ENCODE measurements at regions not wholly inside any gene's neighbourhood (a gene's known extent, or its start where the extent isn't known, plus 50 kb on each side); places are given as distances from the start of the nearest gene placed in this dataset.

DNA sequence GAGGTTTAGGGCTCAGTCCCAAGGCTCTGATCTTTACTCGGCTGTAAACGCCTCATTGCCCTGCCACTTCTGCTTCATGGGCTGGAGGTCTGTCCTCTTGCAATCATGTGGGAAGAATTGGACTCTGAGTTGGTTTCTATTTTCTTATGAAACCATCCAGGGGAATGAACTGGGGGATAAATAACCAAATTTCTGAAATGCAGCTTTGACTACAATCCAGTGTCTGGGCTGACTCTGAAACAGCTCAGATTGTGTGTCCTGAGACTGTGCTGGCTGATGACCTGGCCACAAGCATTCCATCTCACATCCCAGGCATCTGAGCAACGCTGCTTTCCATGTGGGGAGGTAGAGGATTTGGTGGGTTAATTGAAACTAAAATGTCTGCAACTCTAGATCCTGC lies 71.0 kb upstream of the GALNT15 start:
- TF ChIP-seq CTCF (IDR thresholded peaks at IDR 0.05; ENCODE audit: poor library complexity, severe bottlenecking): no peak
- no peak for TF ChIP-seq REST (IDR thresholded peaks at IDR 0.05; ENCODE audit: borderline replicate concordance)
- TF ChIP-seq EZH2 (IDR thresholded peaks at IDR 0.05; ENCODE audit: borderline replicate concordance, insufficient read depth, low read length, poor library complexity, severe bottlenecking): no peak
- no peak for TF ChIP-seq TAF1 (IDR thresholded peaks at IDR 0.05; ENCODE audit: low read depth)
- TF ChIP-seq POLR2AphosphoS5 (IDR thresholded peaks at IDR 0.05): no peak
- TF ChIP-seq SMC3 (conservative IDR thresholded peaks at IDR 0.05; ENCODE audit: poor library complexity): no peak
- TF ChIP-seq EP300 (conservative IDR thresholded peaks at IDR 0.05; ENCODE audit: poor library complexity, severe bottlenecking): no peak
- TF ChIP-seq MXI1 (conservative IDR thresholded peaks at IDR 0.05; ENCODE audit: poor library complexity, severe bottlenecking): no peak
